ENCODE measurements at regions not wholly inside any gene's neighbourhood (a gene's known extent, or its start where the extent isn't known, plus 50 kb on each side); places are given as distances from the start of the nearest gene placed in this dataset.

GRCh38 chr13:21309542-21310172, 133.2 kb downstream of the MRPL57 start (continued):
- peak; percentile 21; the same call in 1 of the 2 replicates for TF ChIP-seq ARID5B (CRISPR knock-in tag; IDR thresholded peaks at IDR 0.05)
- TF ChIP-seq ATF1 (CRISPR knock-in tag; IDR thresholded peaks at IDR 0.05) = no peak
- no peak for TF ChIP-seq ZNF260 (CRISPR knock-in tag; IDR thresholded peaks at IDR 0.05; ENCODE audit: borderline replicate concordance, low read depth)
- peak; percentile 57; the same call in 1 of the 2 replicates for TF ChIP-seq NR2C2 (CRISPR knock-in tag; IDR thresholded peaks at IDR 0.05; ENCODE audit: borderline replicate concordance)
- TF ChIP-seq ETS1 (CRISPR knock-in tag; IDR thresholded peaks at IDR 0.05) = no peak
- TF ChIP-seq SP4 (CRISPR knock-in tag; IDR thresholded peaks at IDR 0.05) = no peak
- TF ChIP-seq ZNF552 (CRISPR knock-in tag; IDR thresholded peaks at IDR 0.05; ENCODE audit: borderline replicate concordance) = no peak
- no peak for TF ChIP-seq ZNF414 (CRISPR knock-in tag; IDR thresholded peaks at IDR 0.05)
- no peak for TF ChIP-seq ZFAT (CRISPR knock-in tag; conservative IDR thresholded peaks at IDR 0.05)
- TF ChIP-seq ZNF768 (CRISPR knock-in tag; IDR thresholded peaks at IDR 0.05) = no peak
- TF ChIP-seq ZNF644 (CRISPR knock-in tag; IDR thresholded peaks at IDR 0.05; ENCODE audit: low read depth) = 0 out of 2 replicates have a peak, but pooled peaks have one; percentile 52
- TF ChIP-seq PITX1 (CRISPR knock-in tag; IDR thresholded peaks at IDR 0.05) = no peak
